Neutrophil (primary cell): ENCODE measurements at regions not wholly inside any gene's neighbourhood (a gene's known extent, or its start where the extent isn't known, plus 50 kb on each side); places are given as distances from the start of the nearest gene placed in this dataset.

Experiments used
- H3K27ac ChIP-seq: fragments of 200-600 bp; sonication (generic); 2 replicates; pipeline ENCODE4 v1.5.1; 2016; ENCODE audit warnings: mild to moderate bottlenecking, moderate library complexity
- H3K27me3 ChIP-seq: fragments of 200-600 bp; sonication (generic); 2 replicates; pipeline ENCODE4 v1.6.0; 2016; ENCODE audit warnings: mild to moderate bottlenecking
- H3K36me3 ChIP-seq: fragments of 200-600 bp; sonication (generic); 2 replicates; pipeline ENCODE4 v1.5.1; 2017
- H3K4me1 ChIP-seq, 2 experiments: fragments of 200-600 bp in 1 of 2; sonication (generic) in 1 of 2; 1 replicate in 1 of 2; 2 replicates in 1 of 2; pipeline versions ENCODE4 v1.5.1 to v1.6.1; 2013 to 2016; ENCODE audit warnings: low read depth in 1 of 2, low read length in 1 of 2, mild to moderate bottlenecking in 1 of 2, moderate library complexity in 1 of 2; ENCODE audit not compliant: control insufficient read depth in 1 of 2, insufficient read depth in 1 of 2
- H3K4me3 ChIP-seq, 2 experiments: fragments of 200-600 bp in 1 of 2; sonication (generic) in 1 of 2; 1 replicate in 1 of 2; 2 replicates in 1 of 2; pipeline ENCODE4 v1.5.1; 2013 to 2016; ENCODE audit warnings: low read depth in 1 of 2, low read length in 1 of 2, mild to moderate bottlenecking in 1 of 2, moderate library complexity in 1 of 2
- H3K9me3 ChIP-seq: fragments of 200-600 bp; sonication (generic); 2 replicates; pipeline ENCODE4 v1.5.1; 2016
- TF ChIP-seq, protein P1 (sequence below): fragments of 200-600 bp; sonication (generic); IDR thresholded peaks from 2 replicates; pipeline ENCODE4 v1.5.1; 2016; ENCODE audit warnings: antibody characterized with exemption

DNA sequence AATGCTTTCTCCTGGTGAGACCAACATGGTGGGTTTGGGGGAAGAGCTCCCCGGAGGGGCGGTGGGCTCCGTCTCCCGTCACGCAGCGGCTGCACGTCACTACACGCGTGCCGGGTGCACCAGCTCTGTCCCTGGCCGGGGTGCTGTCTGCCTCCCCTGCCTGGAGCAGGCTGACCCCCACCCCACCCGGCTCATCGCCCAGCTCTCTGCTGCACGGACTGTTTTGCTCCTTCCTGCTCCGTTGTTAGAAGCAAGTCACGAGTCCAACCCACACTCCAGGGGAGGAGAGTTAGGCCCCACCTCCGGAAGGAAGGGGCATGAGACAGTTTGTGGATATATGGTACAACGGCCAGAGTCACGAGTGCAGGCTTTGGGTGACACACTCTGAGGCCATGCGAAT lies 364.9 kb downstream of the BRD1 start:
- H3K4me3 ChIP-seq, result no peak overlapping the region
- TF ChIP-seq, protein P1, sequence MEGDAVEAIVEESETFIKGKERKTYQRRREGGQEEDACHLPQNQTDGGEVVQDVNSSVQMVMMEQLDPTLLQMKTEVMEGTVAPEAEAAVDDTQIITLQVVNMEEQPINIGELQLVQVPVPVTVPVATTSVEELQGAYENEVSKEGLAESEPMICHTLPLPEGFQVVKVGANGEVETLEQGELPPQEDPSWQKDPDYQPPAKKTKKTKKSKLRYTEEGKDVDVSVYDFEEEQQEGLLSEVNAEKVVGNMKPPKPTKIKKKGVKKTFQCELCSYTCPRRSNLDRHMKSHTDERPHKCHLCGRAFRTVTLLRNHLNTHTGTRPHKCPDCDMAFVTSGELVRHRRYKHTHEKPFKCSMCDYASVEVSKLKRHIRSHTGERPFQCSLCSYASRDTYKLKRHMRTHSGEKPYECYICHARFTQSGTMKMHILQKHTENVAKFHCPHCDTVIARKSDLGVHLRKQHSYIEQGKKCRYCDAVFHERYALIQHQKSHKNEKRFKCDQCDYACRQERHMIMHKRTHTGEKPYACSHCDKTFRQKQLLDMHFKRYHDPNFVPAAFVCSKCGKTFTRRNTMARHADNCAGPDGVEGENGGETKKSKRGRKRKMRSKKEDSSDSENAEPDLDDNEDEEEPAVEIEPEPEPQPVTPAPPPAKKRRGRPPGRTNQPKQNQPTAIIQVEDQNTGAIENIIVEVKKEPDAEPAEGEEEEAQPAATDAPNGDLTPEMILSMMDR, result no peak
- no peaks in the 10 kb centered on the region for H3K4me1 ChIP-seq
- H3K27ac ChIP-seq, result no peak overlapping the region
- no peaks in the 10 kb centered on the region for H3K27me3 ChIP-seq
- H3K36me3 ChIP-seq, result no peaks in the 10 kb centered on the region
- H3K9me3 ChIP-seq, result no peaks in the 10 kb centered on the region

DNA sequence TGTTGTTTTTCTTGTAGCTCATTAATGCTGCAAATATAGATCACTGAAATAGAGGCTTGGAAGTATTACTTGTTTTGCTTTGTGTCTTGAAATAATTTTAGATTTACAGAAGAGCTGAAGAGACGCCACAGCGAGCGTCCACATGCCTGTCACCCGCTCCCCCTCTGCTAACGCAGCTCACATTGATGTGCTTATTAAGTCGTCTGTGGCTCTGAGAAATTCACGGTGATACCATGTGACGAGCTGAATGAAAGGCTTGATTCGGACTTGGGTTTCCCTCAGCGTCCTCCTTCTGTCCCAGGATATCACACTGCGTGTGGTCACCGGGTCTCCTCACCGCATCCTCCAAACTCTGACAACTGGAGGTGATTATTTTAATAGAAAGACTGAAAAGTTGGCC lies 365.4 kb downstream of the BRD1 start:
- Histone ChIP-seq H3K4me3 (no peak overlapping the region), H3K27ac (no peak overlapping the region), H3K9me3 (no peaks in the 10 kb centered on the region), H3K4me1 (no peaks in the 10 kb centered on the region), H3K27me3 (no peaks in the 10 kb centered on the region), H3K36me3 (no peaks in the 10 kb centered on the region)
- TF ChIP-seq, protein P1, result no peak

DNA sequence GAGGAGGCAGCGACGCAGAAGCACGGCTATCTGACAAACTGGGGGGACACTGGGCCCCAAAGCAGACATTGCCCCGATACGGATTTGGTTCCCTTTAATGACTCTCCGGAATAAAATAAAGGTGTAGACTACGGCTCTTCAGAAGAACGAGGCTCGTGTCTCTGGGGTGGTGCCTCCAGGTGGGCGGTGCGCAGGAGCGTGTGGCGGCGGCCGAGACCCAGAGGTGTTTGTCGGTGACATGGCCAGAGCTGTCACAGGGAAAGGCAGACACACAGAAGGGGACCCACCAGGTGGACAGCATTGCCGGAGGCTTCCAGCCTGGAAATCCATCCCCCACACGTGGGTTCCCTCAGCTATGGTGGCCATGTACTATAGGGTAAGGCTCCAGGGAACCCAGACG lies 366.0 kb downstream of the BRD1 start:
- Histone ChIP-seq H3K27ac (no peak overlapping the region), H3K27me3 (no peaks in the 10 kb centered on the region), H3K9me3 (no peaks in the 10 kb centered on the region), H3K36me3 (no peaks in the 10 kb centered on the region), H3K4me1 (no peaks in the 10 kb centered on the region), H3K4me3 (no peak overlapping the region)
- TF ChIP-seq, protein P1, result no peak

DNA sequence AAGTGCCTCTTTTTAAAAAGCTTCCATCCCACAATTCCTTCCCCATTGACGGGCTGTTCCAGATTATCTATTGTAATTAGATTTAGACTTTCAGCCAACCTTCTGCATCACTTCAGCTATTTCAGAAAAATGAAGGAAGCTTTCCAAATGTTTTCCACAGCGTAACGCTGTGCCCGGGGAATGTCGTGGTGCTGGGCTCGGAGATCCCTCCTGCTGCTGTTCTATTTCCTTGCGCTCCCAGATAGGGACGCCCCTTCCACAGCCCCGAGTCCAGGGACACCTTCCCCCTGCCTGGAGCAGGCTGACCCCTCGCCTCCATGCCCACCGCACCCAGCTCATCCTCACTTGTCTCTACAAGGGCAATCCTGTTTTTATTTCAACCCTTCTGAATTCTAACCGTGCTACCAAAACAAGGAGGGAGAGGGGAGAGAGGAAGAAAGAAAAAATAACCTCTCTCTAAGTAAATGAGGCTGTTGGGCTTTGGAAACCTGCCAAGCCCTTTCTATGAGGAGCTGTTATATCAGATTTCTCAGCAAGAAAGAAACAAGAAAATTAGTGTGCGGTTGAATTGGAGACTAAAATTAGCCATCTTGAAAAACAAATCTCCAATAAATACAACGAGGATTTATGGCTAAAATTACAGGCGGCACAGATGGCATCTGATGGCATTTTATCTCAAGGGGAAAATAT lies 366.9 kb downstream of the BRD1 start:
- TF ChIP-seq, protein P1, result no peak
- Histone ChIP-seq H3K9me3 (no peaks in the 10 kb centered on the region), H3K27ac (no peak overlapping the region), H3K36me3 (no peaks in the 10 kb centered on the region), H3K4me3 (no peak overlapping the region), H3K27me3 (no peaks in the 10 kb centered on the region), H3K4me1 (no peaks in the 10 kb centered on the region)

DNA sequence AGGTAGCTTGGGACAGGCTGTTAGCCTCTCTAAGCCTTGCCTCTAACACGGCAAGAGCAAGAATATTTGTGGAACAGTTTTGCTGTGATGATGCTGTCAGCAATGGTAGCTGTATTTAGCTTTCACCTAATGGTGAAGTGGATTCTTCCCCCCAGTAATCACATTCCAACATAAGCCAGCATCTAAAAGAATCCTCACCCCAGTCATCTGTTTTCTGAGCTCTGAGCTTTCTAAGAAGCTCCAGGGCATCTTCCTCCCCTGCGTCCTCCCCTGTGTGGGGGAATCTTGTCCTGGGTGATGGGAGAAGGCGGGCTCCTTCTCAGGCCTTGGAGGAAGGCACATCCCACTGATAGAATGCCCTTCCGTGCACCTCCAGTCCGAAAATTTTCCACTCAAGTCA lies 367.6 kb downstream of the BRD1 start:
- TF ChIP-seq, protein P1, result no peak
- H3K4me3 ChIP-seq, result no peak overlapping the region

More for the DNA sequence above, 367.6 kb downstream of the BRD1 start:
- no peaks in the 10 kb centered on the region for H3K27me3 ChIP-seq
- H3K4me1 ChIP-seq, result no peaks in the 10 kb centered on the region
- H3K27ac ChIP-seq, result no peak overlapping the region
- no peaks in the 10 kb centered on the region for H3K9me3 ChIP-seq
- H3K36me3 ChIP-seq, result no peaks in the 10 kb centered on the region
